Sigmoid colon (tissue), 3 donors: ENCODE measurements at regions not wholly inside any gene's neighbourhood (a gene's known extent, or its start where the extent isn't known, plus 50 kb on each side); places are given as distances from the start of the nearest gene placed in this dataset.

Experiments used
- CTCF ChIP-seq, 4 experiments: fragments of 450-650 bp in 3 of 4; fragments of 200-600 bp in 1 of 4; IDR thresholded peaks; one replicate each; pipeline ENCODE4 v1.5.1; 2016 to 2019; ENCODE audit warnings: antibody characterized with exemption in 4 of 4, mild to moderate bottlenecking in 3 of 4, moderate library complexity in 2 of 4
- POLR2A ChIP-seq, 2 donors: fragments of 450-650 bp; IDR thresholded peaks; one replicate each; pipeline ENCODE4 v1.6.1; 2016; ENCODE audit warnings: antibody characterized with exemption in 2 of 2, mild to moderate bottlenecking in 2 of 2, moderate library complexity in 2 of 2

DNA sequence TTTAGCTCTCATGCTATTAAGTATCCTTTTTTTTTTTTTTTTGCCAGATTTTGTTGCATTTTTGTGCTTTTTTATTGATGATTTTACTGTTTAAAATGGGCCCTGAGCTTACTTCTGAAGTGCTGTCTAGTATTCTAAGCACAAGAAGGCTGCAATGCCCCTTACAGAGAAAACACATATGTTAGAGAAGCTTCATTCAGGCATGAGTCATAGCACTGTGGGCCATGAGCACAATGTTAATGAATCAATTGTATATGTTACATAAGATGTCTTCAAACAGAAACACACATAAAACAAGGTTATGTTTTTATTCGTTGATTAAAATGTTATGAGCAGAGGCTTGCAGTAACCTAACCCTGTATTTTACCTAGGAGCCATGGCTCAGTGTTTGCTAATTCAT lies 117.8 kb upstream of the C11orf87 start:
- no peak for TF ChIP-seq CTCF (IDR thresholded peaks at IDR 0.05)
- TF ChIP-seq POLR2A (IDR thresholded peaks at IDR 0.05): no peak
